ENCODE measurements at regions not wholly inside any gene's neighbourhood (a gene's known extent, or its start where the extent isn't known, plus 50 kb on each side); places are given as distances from the start of the nearest gene placed in this dataset.

GRCh38 chrX:95974890-95975289 lies 709.8 kb upstream of the DIAPH2 start:
- no peak for TF ChIP-seq CTCF (IDR thresholded peaks at IDR 0.05; ENCODE audit: extremely low read depth, insufficient read depth, missing control alignments)
- no peak for DNase-seq (ENCODE audit: low spot score)
- in situ Hi-C loops (cut with MboI; ENCODE audit: low pct_unique_long_range_greater_than_20kb, low sequenced_read_pairs, unreplicated experiment), result no loop called here

- no peak for DNase-seq (ENCODE audit: low spot score)
- no peak for TF ChIP-seq CTCF (IDR thresholded peaks at IDR 0.05; ENCODE audit: extremely low read depth, insufficient read depth, missing control alignments)
- in situ Hi-C loops (cut with MboI; ENCODE audit: low pct_unique_long_range_greater_than_20kb, low sequenced_read_pairs, unreplicated experiment), result no loop called here
Measured at GRCh38 chrX:95995583-95995982, 689.1 kb upstream of the DIAPH2 start.

GRCh38 chrX:95996294-95996693 lies 688.3 kb upstream of the DIAPH2 start:
- DNase-seq (ENCODE audit: low spot score), result no peak
- TF ChIP-seq CTCF (IDR thresholded peaks at IDR 0.05; ENCODE audit: extremely low read depth, insufficient read depth, missing control alignments), result no peak
- in situ Hi-C loops (cut with MboI; ENCODE audit: low pct_unique_long_range_greater_than_20kb, low sequenced_read_pairs, unreplicated experiment), result no loop called here

- DNase-seq (ENCODE audit: low spot score), result no peak
- in situ Hi-C loops (cut with MboI; ENCODE audit: low pct_unique_long_range_greater_than_20kb, low sequenced_read_pairs, unreplicated experiment), result no loop called here
- no peak for TF ChIP-seq CTCF (IDR thresholded peaks at IDR 0.05; ENCODE audit: extremely low read depth, insufficient read depth, missing control alignments)
Measured at GRCh38 chrX:96002431-96002830, 682.2 kb upstream of the DIAPH2 start.

GRCh38 chrX:96004386-96004785 lies 680.3 kb upstream of the DIAPH2 start:
- no peak for DNase-seq (ENCODE audit: low spot score)
- no peak for TF ChIP-seq CTCF (IDR thresholded peaks at IDR 0.05; ENCODE audit: extremely low read depth, insufficient read depth, missing control alignments)
- in situ Hi-C loops (cut with MboI; ENCODE audit: low pct_unique_long_range_greater_than_20kb, low sequenced_read_pairs, unreplicated experiment), result no loop called here

- TF ChIP-seq CTCF (IDR thresholded peaks at IDR 0.05; ENCODE audit: extremely low read depth, insufficient read depth, missing control alignments), result no peak
- no peak for DNase-seq (ENCODE audit: low spot score)
- in situ Hi-C loops (cut with MboI; ENCODE audit: low pct_unique_long_range_greater_than_20kb, low sequenced_read_pairs, unreplicated experiment), result no loop called here
Measured at GRCh38 chrX:96006281-96006680, 678.4 kb upstream of the DIAPH2 start.

GRCh38 chrX:96027407-96027806 lies 657.2 kb upstream of the DIAPH2 start:
- TF ChIP-seq CTCF (IDR thresholded peaks at IDR 0.05; ENCODE audit: extremely low read depth, insufficient read depth, missing control alignments), result no peak
- in situ Hi-C loops (cut with MboI; ENCODE audit: low pct_unique_long_range_greater_than_20kb, low sequenced_read_pairs, unreplicated experiment), result no loop called here
- no peak for DNase-seq (ENCODE audit: low spot score)

All from GM13977 (cell line).